ENCODE measurements at regions not wholly inside any gene's neighbourhood (a gene's known extent, or its start where the extent isn't known, plus 50 kb on each side); places are given as distances from the start of the nearest gene placed in this dataset.

DNA sequence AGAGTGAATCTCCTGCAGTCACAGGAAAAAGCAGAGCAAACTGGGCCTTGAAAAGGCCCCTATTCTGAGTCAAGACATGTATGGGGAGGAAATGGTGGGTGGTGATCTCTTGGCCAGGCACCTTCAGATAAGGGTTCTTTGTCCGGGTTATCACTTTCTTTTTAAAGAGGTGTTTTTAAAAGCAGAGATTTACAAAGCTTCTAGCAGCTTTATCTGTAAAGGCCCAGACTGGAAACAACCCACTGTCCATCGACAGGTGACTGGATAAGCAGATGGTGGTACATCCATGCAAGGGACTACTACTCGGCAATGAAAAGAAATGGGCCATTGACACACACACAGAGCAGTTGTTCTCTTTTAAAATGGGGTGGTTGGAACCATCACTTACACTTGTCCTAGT is 596.7 kb upstream of the MKI67 start:
- no peak for DNase-seq

DNA sequence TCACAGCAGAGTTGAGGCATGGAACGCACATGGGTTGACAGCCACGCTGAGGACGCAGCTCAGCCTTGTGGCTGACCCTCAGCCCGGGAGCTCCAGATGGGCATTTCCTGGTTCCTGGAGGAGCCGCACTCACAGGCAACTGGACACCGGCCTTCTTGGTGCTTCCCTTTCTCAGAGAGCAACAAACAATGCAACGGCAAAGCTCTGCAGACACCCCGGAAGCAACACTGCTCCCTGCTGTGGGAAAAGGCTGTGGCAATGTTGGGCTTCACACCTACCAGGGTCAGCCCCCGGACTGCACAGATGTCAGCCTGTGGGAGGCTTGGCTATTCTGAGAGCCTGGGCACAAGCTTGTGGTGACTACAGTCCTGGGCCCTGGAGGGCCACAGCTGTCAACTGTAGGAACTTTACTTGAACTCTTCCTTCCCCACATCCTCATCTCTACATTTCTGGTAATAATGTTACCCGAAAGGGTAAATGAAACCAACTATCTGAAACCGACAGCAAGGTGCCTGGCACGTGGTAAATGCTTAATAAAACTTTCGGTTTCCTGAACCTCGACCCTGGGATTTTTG is 597.5 kb upstream of the MKI67 start:
- no peak for DNase-seq

DNA sequence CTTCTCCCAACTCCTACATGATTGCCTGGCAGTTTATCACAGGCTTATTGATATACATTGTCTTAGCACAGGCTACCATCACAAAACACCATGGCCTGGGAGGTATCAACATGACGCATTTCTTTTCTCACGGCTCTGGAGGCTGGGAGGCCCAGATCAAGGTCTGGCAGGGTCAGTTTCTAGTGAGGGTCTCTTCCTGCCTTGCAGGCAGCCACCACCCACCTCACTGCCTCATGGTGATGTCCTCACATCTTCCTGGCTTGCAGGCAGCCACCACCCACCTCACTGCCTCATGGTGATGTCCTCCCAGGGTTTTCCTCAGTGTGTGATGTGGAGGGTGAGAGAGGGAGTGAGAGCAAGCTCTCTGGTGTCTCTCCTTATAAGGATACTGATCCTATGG is 599.3 kb upstream of the MKI67 start:
- no peak for DNase-seq

DNA sequence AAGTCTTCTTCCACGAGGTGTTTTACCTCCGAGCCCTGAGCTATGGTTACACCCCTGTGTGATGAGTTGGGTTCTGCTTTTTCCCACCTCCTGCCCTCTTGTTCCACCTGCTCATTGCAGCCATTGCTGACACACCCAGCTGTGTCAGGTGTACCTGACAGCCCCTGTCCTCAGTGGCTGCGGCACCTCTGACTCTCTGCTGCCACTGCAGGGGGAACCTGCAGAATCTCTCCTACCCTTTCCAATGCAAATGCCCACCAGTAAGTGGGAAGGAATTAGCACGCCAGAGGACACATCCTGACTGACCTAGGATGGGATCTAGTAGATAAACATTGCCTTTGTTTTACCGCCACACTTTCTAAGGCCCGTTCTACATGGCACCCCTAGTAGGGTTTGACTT is 600.9 kb upstream of the MKI67 start:
- DNase-seq = no peak

DNA sequence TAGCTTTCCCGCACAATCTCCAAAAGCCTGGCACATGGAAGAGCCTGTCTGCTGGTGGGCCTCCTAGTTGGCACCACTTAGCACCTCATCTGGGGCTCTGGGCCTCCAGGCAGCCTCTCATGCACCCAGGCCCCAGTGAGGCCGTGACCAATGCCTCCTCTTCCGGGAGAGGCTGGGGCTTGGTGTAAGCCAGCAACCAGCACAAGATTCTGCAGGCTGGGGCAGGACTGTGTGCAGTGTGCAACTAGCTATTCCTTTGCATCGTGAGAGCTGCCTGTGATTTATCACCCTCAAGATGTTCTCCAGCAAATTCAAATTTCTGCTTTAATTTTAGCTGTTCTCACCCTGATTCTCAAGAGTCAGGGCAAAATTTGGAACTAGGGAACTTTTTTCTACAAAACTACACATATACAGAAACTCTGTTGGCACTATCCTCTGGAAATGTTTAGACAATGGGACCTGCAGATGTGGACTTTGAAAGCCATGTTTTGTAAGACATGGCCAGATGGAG is 603.7 kb upstream of the MKI67 start:
- DNase-seq = no peak

DNA sequence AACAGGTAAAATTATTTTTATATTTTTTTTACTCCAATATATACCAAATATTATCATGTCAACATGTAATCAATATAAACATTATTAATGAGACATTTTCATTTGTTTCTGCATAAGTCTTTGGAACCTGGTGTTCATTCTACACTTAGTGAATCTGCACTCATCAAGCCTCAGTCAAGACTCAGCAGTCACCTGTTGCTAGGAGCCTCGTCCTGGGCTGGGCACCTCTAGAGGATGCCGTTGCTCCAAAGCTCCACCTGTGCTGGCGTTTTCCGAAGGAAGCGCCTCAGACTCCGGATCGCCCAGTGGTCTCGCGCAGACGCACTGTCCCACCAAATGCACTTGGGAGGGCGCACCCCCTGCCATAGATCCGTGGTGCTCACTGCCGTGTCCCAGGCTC is 604.7 kb upstream of the MKI67 start:
- DNase-seq = no peak

DNA sequence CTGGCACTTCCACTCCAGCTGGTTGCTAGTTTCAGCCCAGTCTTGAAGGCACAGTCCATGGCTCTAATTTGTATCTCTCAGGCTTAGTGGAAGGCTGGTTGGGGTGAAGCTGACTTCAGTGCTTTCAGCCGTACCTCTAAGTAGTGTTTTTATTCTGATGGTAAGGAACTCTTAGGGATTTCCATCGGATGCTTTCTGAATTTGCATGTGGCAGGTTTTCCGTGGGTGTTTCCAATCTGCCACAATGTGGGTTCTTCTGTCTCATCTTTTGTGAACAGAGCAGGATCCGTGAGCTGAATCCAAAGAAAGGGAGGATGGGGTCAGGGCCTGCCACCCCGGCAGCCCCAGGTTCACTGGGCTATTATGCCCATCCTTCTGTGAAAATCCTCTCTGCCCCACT is 607.9 kb upstream of the MKI67 start:
- no peak for DNase-seq

DNA sequence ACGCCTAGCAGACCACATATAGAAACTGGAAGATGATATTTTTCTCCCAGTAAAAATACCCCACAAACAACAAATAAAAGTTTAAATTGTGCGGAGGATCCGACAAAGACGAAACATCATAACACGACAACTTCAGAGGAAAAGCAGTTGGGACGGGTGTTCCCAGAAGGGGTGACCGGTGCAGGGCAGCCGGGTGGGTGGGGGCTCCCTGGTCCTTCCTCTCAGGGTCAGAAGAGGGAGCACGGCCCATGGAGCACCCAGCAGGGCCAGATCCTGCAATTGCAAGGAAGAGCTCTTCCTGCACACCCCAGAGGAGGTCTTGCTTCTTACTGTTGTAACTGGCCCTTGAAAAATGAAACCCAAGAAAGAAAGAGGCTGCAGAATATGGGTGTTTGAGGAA is 608.5 kb upstream of the MKI67 start:
- DNase-seq = no peak

DNA sequence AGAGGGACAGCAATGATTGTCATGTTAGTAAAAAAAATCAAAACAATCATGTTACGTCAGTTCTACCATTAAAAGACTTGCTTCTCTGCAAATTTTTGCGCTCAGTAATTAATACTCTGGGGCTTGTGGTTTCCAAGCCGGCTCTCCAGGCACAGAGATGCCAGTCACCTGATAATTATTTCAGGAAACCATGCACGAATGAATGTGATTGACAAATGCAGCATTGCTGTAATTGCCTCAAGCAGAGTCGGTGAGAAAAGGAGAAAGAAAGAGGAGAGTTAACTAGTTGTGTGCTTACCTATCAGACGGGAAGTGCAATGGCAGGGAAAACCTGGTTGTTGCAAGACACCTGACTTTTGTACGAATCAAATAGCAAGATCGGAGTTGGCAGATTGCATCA is 609.8 kb upstream of the MKI67 start:
- no peak for DNase-seq

DNA sequence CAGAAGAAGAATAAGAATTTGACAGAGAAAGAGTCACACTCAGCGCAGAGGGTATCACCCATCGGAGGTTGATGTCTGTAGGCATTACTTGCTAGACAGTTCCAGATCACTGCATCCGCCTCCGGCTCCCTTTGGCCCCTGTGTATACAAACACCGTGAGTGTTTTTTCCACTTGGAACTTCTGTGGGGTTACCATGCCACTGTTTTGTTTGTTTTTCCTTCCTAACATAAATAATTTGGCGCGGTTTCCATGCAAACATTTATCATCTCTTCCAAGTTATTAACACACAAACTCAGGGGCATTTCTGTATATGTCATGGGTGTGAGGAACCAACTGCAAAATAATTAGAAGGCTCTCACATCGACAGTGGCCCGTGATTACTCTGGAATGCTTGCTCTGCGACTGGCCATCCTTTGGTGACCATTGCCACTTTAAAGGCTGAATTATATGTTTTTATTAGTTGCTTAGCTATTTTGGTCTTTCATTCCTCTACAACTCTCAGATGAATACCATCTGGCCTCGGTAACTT is 612.2 kb upstream of the MKI67 start:
- no peak for DNase-seq

DNA sequence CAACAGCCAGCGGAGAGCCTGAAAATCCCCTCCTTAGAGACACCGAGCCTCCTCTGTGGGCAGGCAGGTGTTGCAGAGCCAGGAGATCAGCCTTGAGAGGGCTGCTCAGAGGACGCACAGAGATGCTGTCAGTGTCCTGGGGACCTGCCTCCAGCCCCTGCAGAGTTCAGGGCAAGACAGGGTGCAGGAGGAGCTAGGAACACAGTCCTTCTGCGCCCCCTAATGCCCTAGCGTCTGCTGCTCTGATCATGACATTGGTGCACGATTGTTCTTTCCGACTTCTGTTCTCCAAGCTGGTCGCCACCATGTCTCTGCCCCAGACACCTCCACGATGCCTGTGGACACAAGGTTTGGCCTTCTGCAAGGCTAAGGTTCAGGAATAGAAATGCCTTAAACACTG is 613.7 kb upstream of the MKI67 start:
- DNase-seq = no peak

DNA sequence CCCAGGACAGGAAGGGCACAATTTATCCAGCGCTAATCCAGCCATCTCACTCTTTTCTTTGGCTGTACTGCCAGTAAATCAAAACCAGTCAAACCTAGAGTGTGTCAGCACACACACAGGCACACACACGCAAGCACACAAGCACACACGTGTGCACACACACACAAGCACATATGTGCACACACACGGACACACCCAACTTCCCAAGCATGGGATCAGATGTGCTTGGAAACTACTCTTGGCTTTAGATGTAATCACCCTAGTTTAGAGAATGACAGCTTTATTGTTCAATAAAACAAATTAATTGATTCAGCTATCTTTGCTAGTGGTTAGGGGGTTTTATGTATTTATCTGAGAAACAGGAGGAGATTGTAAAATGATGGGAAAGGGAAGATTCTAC is 615.0 kb upstream of the MKI67 start:
- no peak for DNase-seq

DNA sequence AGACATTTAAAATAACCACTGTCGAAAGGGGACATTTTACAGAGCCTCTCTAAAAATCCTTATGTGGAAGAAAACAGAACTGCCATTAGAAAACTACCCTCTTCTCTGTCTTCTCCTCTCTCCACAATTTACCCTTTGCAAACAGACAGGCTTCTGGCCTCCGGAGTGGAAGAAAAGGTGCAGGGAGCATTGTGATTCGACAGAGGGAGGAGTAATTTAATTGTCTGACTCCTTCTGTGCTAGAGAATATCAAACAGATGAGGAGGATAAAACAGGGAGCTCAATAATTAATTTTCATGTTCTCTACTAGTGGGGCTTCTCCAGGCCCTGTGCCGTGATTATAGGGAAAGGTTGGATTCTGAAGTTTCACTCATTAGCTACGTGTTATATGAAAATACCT is 615.5 kb upstream of the MKI67 start:
- no peak for DNase-seq

DNA sequence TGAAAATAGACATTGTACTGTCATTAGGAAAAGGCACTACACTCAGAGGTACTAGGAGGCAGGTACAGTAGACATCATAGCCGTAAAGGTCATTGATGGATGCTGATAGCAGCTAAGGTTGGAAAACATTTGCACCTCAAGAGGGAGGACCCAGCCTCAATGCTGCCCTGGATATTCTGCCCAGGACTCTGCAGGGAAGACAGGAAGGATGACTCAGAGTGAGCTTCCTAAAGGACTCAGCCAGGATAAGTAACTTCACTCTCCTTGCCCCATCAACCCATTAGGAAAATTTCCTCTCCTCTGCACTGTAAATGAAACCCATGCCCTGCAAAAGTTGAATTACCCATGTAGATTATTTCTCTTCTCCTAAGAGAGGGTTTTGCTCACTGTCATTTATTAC is 617.9 kb upstream of the MKI67 start:
- no peak for DNase-seq

DNA sequence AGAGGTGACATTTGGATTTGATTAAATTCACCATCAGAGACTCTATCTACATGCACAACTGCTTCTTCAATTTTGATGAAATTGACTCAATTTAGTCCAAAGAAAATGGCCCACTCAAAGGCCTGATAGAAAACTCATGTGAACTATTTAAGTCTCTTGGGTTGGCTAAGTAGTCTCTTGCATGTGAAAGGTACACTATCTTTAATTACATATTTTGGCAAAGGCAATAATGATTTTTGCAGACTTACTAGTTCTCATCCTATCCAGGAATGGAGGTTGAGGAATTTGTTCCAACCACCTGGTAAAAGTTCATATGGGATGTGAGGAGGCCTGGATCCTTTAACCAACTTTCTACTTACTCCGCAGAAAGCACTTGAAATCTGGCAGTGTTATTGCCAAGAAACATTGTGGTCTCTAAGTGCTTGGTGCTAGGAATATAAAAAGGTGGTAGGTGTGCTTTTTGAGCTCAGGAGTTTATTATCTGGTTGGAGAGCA is 618.6 kb upstream of the MKI67 start:
- DNase-seq = no peak

DNA sequence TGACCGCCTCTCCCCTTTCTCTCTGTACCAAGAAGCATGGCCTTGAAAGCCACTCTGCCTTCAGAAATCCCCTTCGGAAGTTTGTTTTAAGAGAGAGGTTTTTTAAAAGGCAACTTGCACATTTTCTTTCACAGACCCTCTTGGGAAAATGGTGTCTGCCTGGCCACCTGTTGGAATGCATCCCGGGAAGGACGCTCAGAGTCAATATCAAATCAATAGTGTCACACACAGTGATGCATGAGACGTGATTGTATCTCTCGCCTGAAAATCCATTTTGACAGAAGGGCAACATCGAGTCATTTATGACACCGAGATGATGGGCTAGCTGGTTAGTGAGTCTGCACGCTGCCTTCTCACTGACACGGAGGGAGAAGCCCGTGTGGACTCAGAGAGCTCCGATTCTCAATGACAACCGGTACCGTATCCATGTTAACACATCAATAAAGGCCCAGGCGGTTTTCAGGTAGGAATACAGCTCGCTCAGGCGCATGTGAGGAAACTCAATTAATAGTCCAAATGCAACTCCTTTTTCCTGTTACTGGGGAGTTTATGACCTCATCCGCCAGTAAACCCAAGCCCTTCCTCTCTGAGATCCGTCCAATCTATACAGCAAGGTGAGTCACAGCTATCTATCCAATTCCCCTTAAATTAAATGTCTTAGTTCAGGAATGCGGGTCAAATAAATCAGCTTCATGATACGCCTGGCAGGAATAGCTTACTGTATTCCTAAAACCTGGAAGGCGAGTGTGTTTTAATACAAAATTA is 621.5 kb upstream of the MKI67 start:
- no peak for DNase-seq

DNA sequence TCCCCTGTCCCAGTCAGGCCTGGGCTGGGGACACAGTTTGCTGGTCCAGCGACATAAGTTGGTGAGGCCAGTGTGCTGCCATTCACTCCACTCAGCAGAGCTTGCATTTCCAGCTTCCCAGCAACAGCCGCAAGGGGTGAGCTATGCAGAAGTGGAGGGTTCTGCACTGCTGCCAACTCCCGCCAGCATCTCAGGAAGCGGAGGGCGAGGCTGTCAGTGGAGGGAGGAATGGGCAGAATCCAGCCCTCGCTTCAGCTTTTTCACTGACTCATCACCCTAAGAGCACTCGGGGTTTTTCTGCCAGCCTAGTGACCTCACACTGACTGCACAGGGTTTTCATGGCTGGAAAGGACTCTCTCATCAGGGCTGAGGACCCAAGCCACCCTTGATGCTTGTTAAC is 625.1 kb upstream of the MKI67 start:
- DNase-seq = no peak

DNA sequence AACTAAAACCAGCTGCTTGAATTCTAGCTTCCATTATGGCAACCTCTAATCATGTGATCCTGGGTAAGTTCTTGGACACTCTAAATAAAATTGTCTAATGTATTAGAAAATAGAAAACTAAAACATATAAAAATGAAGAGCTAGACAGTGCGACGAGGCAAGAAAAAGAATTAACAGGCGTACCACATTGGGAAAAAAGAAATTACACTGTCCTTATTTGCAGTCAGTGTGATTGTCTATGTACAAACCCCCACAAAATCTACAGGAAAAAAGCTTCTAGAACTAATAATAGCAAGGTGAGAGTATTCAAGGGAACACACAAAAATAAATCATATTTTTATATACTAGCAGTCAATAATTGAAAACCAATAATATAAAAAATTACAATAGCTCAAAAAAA is 625.6 kb upstream of the MKI67 start:
- no peak for DNase-seq

DNA sequence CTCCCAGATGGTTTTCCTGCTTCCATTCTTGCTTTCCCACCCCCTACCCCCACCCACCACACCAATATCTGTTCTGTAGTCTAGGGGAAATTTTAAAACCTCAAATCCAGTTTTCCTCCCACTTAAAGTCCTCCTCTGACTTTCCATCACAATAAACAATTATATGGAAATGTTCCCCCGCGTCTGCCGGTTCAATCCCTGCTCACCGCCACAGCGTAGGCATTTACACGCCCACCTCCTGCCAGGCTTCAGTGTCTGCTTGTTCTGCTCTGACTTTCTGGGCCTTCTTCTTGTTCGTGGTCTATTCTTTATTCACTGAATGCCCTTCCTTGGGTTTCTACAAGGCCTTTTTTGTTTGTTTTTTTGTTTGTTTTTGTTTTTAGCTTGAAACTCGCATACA is 633.0 kb upstream of the MKI67 start:
- no peak for DNase-seq

DNA sequence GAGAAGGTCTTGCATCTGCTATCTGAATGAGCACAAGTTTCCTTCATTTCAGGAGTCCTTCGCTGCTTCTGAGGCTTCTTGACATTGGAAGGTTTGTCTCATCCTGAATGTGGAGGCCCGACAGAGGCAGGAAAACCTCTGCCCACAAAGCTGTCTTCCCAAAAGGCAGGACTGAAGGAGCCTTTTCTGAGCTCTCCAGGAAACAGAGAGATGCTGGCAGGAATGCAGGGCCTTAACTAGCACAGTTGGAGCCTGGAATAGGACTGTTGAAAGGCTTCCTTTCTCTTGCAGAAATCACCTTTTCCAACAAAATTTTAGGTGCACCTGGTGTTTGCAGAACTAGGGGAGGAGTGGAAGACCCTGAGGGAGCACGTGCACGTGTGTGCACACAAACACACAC is 637.4 kb upstream of the MKI67 start:
- DNase-seq = no peak

DNA sequence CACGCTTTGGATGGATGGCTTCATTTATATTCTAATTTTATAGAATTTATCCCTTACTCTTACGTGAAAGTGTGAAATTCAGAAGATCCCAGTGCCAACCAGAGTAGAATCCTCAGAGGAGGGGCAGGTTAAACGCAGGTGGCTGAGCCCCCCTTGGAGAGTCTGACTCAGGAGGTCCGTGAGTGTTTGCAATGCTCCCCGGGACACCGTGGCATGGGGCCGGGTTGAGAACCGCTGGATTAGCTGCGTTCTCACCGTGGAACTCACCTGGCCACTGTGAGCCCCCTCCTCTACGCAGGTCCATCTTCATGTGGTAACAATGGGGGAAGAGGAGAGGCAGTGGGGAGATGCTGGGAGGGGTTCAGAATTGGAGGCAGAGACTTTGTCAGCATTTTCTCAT is 638.0 kb upstream of the MKI67 start:
- no peak for DNase-seq

DNA sequence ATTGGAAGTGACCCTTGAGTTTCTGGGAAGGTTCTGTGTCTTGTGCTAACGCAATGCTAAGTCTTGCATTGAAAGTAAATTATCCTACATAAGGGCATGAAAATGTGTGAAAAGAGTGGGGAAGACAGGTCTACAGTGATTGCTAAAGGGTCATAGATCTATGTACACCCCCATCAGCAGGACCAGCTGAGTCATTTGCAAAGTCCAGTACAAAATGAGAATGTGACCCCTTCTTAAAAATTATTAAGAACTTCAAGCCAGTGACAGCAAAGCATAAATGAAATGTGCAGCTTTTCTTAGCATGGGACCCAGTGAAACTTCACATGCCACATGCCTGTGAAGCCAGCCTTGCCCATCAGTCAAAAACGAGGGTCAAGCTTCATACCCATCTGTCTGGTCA is 640.7 kb upstream of the MKI67 start:
- DNase-seq = no peak

DNA sequence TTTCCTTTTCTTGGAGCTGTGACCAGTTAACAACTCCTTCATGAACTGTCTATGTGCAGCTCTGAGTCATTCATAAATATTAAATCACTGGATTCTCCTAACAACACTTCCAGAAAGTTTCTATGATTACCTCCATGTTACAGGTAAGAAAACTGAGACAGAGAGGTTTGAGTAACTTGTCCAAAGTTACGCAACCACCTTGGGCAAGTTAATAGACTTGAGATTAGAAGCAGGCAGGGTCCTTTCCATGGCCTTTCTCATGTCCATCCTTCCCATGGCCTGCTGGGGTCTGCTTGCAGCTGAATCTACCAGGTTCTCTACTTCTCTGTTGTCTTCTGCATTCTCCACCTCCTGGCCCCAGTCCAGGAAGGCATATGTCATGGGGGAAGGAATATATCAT is 648.8 kb upstream of the MKI67 start:
- no peak for DNase-seq

DNA sequence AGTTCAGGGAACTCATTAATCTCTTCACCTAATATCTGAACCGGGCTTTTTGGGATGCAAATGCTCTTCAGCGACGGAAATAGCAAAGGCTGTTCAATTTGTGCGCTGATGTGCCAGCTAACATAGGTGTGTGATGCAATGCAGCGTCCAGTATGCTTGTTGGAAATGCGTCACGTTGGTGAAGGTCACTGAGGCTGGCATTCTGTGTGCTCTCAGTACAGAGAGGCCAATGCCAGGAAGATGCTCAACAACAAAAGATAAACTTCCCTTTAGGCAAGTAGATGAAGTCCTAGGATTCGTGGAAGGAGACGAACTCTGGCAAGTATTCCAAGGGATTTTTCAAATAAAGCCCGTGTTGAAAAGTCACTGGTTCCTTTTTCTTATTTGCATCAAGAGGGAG is 649.5 kb upstream of the MKI67 start:
- no peak for DNase-seq
